OCI-LY3 (cell line): ENCODE measurements at regions not wholly inside any gene's neighbourhood (a gene's known extent, or its start where the extent isn't known, plus 50 kb on each side); places are given as distances from the start of the nearest gene placed in this dataset.

Experiments
- CTCF ChIP-seq: fragments of 200-600, 300-600 bp; sonication (generic); IDR thresholded peaks from 2 replicates; pipeline ENCODE4 v1.5.1; 2014; ENCODE audit warnings: antibody characterized with exemption, low read length, low read depth
- EZH2phosphoT487 ChIP-seq: fragments of 200-600 bp; shearing (Covaris generic); IDR thresholded peaks from 2 replicates; pipeline ENCODE4 v1.6.1; 2018; ENCODE audit warnings: antibody characterized with exemption, mixed run types, low read depth

- TF ChIP-seq CTCF (no peak), EZH2phosphoT487 (no peak)
Observed at GRCh38 chr15:93671387-93671943, 559.9 kb upstream of the MCTP2 start.
